ENCODE measurements at regions not wholly inside any gene's neighbourhood (a gene's known extent, or its start where the extent isn't known, plus 50 kb on each side); places are given as distances from the start of the nearest gene placed in this dataset.

- CTCF ChIA-PET = no interaction called here
- POLR2A ChIA-PET = no interaction called here
These were observed 118.5 kb upstream of the TWIST2 start for GRCh38 chr2:238729261-238729935.

GRCh38 chr2:238730001-238730669, 117.8 kb upstream of the TWIST2 start:
- DNase-seq (ENCODE audit: extremely low spot score) = no peak
- POLR2A ChIA-PET = no interaction called here
- CTCF ChIA-PET = no interaction called here
- TF ChIP-seq TARDBP (IDR thresholded peaks at IDR 0.05) (no peak), PKNOX1 (IDR thresholded peaks at IDR 0.05) (no peak), FOXM1 (IDR thresholded peaks at IDR 0.05; ENCODE audit: borderline replicate concordance) (no peak), ARNT (IDR thresholded peaks at IDR 0.05) (no peak), NFRKB (IDR thresholded peaks at IDR 0.05) (no peak), CTBP1 (IDR thresholded peaks at IDR 0.05; ENCODE audit: borderline replicate concordance) (no peak), HDGF (IDR thresholded peaks at IDR 0.05; ENCODE audit: borderline replicate concordance) (no peak), ZNF384 (IDR thresholded peaks at IDR 0.05) (no peak), L3MBTL2 (conservative IDR thresholded peaks at IDR 0.05) (no peak)

More at GRCh38 chr2:238729261-238729935, 118.5 kb upstream of the TWIST2 start:
- TF ChIP-seq CTBP1 (IDR thresholded peaks at IDR 0.05; ENCODE audit: borderline replicate concordance) = no peak
- TF ChIP-seq ELF4 (IDR thresholded peaks at IDR 0.05) = no peak
- TF ChIP-seq SUZ12 (IDR thresholded peaks at IDR 0.05) = no peak
- TF ChIP-seq BHLHE40 (IDR thresholded peaks at IDR 0.05; ENCODE audit: borderline replicate concordance) = no peak
- no peak for TF ChIP-seq LEF1 (IDR thresholded peaks at IDR 0.05; ENCODE audit: borderline replicate concordance)
- TF ChIP-seq FOXK2 (IDR thresholded peaks at IDR 0.05) = no peak
- no peak for TF ChIP-seq TARDBP (IDR thresholded peaks at IDR 0.05)
- TF ChIP-seq NFRKB (IDR thresholded peaks at IDR 0.05) = no peak
- TF ChIP-seq ARNT (IDR thresholded peaks at IDR 0.05) = no peak
- no peak for TF ChIP-seq PKNOX1 (IDR thresholded peaks at IDR 0.05)
- no peak for TF ChIP-seq SP1 (IDR thresholded peaks at IDR 0.05)
- no peak for TF ChIP-seq FOXM1 (IDR thresholded peaks at IDR 0.05; ENCODE audit: borderline replicate concordance)
- no peak for TF ChIP-seq L3MBTL2 (conservative IDR thresholded peaks at IDR 0.05)
- TF ChIP-seq FOXA1 (IDR thresholded peaks at IDR 0.05) = no peak
- TF ChIP-seq ZNF384 (IDR thresholded peaks at IDR 0.05) = no peak
- TF ChIP-seq HDGF (IDR thresholded peaks at IDR 0.05; ENCODE audit: borderline replicate concordance) = no peak
- DNase-seq (ENCODE audit: extremely low spot score) = no peak

GRCh38 chr2:238730881-238731280, 117.0 kb upstream of the TWIST2 start:
- no peak for DNase-seq (ENCODE audit: extremely low spot score)
- TF ChIP-seq FOXK2 (IDR thresholded peaks at IDR 0.05) = no peak
- TF ChIP-seq SUZ12 (IDR thresholded peaks at IDR 0.05) = no peak
- no peak for TF ChIP-seq TARDBP (IDR thresholded peaks at IDR 0.05)
- TF ChIP-seq ARNT (IDR thresholded peaks at IDR 0.05) = no peak
- TF ChIP-seq FOXA1 (IDR thresholded peaks at IDR 0.05) = no peak
- TF ChIP-seq ZNF384 (IDR thresholded peaks at IDR 0.05) = no peak
- TF ChIP-seq FOXM1 (IDR thresholded peaks at IDR 0.05; ENCODE audit: borderline replicate concordance) = no peak
- TF ChIP-seq ELF4 (IDR thresholded peaks at IDR 0.05) = no peak
- TF ChIP-seq SP1 (IDR thresholded peaks at IDR 0.05) = no peak
- CTCF ChIA-PET = no interaction called here
- POLR2A ChIA-PET = no interaction called here

GRCh38 chr2:238731961-238732360, 115.9 kb upstream of the TWIST2 start:
- ChIA-PET POLR2A (no interaction called here), CTCF (no interaction called here)
- no peak for DNase-seq (ENCODE audit: extremely low spot score)
- TF ChIP-seq FOXM1 (IDR thresholded peaks at IDR 0.05; ENCODE audit: borderline replicate concordance) (no peak), NFRKB (IDR thresholded peaks at IDR 0.05) (no peak), ELF4 (IDR thresholded peaks at IDR 0.05) (no peak)

- CTCF ChIA-PET = no interaction called here
- POLR2A ChIA-PET = no interaction called here
- TF ChIP-seq NFRKB (IDR thresholded peaks at IDR 0.05) = no peak
- no peak for TF ChIP-seq TARDBP (IDR thresholded peaks at IDR 0.05)
- no peak for TF ChIP-seq ARNT (IDR thresholded peaks at IDR 0.05)
- TF ChIP-seq FOXK2 (IDR thresholded peaks at IDR 0.05) = no peak
- TF ChIP-seq SP1 (IDR thresholded peaks at IDR 0.05) = no peak
- no peak for TF ChIP-seq ZNF384 (IDR thresholded peaks at IDR 0.05)
- TF ChIP-seq SUZ12 (IDR thresholded peaks at IDR 0.05) = no peak
- TF ChIP-seq PKNOX1 (IDR thresholded peaks at IDR 0.05) = no peak
- no peak for TF ChIP-seq FOXA1 (IDR thresholded peaks at IDR 0.05)
- no peak for DNase-seq (ENCODE audit: extremely low spot score)
These were observed 109.0 kb upstream of the TWIST2 start for GRCh38 chr2:238738917-238739316.

- POLR2A ChIA-PET = no interaction called here
- TF ChIP-seq FOXK2 (IDR thresholded peaks at IDR 0.05) (no peak), ARNT (IDR thresholded peaks at IDR 0.05) (no peak), LEF1 (IDR thresholded peaks at IDR 0.05; ENCODE audit: borderline replicate concordance) (no peak), FOXA1 (IDR thresholded peaks at IDR 0.05) (no peak)
- CTCF ChIA-PET = no interaction called here
- DNase-seq (ENCODE audit: extremely low spot score) = no peak
These were observed 108.2 kb upstream of the TWIST2 start for GRCh38 chr2:238739668-238740067.

- ChIA-PET POLR2A (no interaction called here), CTCF (no interaction called here)
- no peak for DNase-seq (ENCODE audit: extremely low spot score)
- TF ChIP-seq FOXA1 (IDR thresholded peaks at IDR 0.05) = no peak
- TF ChIP-seq FOXM1 (IDR thresholded peaks at IDR 0.05; ENCODE audit: borderline replicate concordance) = no peak
- TF ChIP-seq BHLHE40 (IDR thresholded peaks at IDR 0.05; ENCODE audit: borderline replicate concordance) = no peak
- no peak for TF ChIP-seq FOXK2 (IDR thresholded peaks at IDR 0.05)
- no peak for TF ChIP-seq TARDBP (IDR thresholded peaks at IDR 0.05)
- TF ChIP-seq ARNT (IDR thresholded peaks at IDR 0.05) = no peak
- no peak for TF ChIP-seq PKNOX1 (IDR thresholded peaks at IDR 0.05)
- TF ChIP-seq ZNF384 (IDR thresholded peaks at IDR 0.05) = no peak
- no peak for TF ChIP-seq NFRKB (IDR thresholded peaks at IDR 0.05)
- TF ChIP-seq ELF4 (IDR thresholded peaks at IDR 0.05) = no peak
- TF ChIP-seq SUZ12 (IDR thresholded peaks at IDR 0.05) = no peak
- no peak for TF ChIP-seq L3MBTL2 (conservative IDR thresholded peaks at IDR 0.05)
- no peak for TF ChIP-seq SP1 (IDR thresholded peaks at IDR 0.05)
- no peak for TF ChIP-seq HDGF (IDR thresholded peaks at IDR 0.05; ENCODE audit: borderline replicate concordance)
- TF ChIP-seq CTBP1 (IDR thresholded peaks at IDR 0.05; ENCODE audit: borderline replicate concordance) = no peak
- no peak for TF ChIP-seq LEF1 (IDR thresholded peaks at IDR 0.05; ENCODE audit: borderline replicate concordance)
These were observed 106.6 kb upstream of the TWIST2 start for GRCh38 chr2:238741277-238741676.
